ENCODE measurements at regions not wholly inside any gene's neighbourhood (a gene's known extent, or its start where the extent isn't known, plus 50 kb on each side); places are given as distances from the start of the nearest gene placed in this dataset.

DNA sequence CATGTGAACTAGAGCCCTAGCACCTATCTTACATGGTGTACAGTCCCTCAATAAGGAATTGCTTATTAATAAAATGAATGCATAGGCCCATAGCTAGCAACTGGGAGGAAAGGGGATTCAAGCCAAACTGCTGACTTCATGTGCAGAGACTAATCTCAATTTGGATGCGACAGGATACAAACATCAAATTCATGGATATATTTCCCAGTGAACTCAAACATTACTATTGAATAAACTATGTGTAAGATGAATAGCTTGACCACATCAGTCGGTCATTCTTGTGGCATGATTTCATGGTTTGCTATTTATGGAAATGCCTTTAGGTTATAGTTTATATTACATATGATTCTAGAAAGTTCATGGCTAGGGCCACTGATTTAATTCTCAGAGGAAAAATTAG lies 268.6 kb upstream of the SLITRK3 start (continued):
- no peak for TF ChIP-seq ZZZ3 (IDR thresholded peaks at IDR 0.05; ENCODE audit: control insufficient read depth, insufficient read length, low read depth)
- TF ChIP-seq BMI1 (IDR thresholded peaks at IDR 0.05; ENCODE audit: borderline replicate concordance): no peak
- TF ChIP-seq POLR2AphosphoS2 (IDR thresholded peaks at IDR 0.05; ENCODE audit: low read depth, low read length): no peak
- TF ChIP-seq TARDBP (IDR thresholded peaks at IDR 0.05; ENCODE audit: borderline replicate concordance): no peak
- TF ChIP-seq NFYB (IDR thresholded peaks at IDR 0.05; ENCODE audit: insufficient read depth, low read depth, low read length): no peak
- TF ChIP-seq NFYA (IDR thresholded peaks at IDR 0.05; ENCODE audit: borderline replicate concordance, low read depth, low read length): no peak
- no peak for TF ChIP-seq CHD2 (IDR thresholded peaks at IDR 0.05; ENCODE audit: borderline replicate concordance, low read depth, low read length)

DNA sequence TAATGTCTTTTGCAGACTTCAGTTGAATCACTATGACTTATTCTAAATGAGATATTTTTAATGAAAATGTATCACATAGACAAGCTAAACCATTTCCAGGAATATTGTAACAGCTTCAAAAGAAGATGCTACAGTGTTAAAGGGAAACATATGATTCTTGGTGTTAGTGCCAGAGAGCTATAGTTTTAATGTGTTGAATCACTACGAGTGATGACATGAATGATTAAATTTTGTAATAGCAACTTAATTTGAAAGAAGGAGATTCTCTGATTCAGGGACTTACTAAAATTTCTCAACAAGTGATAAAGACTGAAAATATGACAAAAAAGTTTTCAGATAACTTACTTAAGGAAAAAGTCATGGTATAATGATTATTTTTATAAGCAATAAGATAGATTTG lies 267.3 kb upstream of the SLITRK3 start:
- Histone ChIP-seq H3K79me2 (ENCODE audit: control insufficient read depth, insufficient read depth, low read length) (no peaks in the 10 kb centered on the region), H3K4me1 (ENCODE audit: control insufficient read depth, insufficient read depth, low read length) (no peaks in the 10 kb centered on the region), H3K4me3 (no peak overlapping the region), H3K9me3 (replicated peaks; ENCODE audit: control insufficient read depth, insufficient read depth, low read length) (no peaks in the 10 kb centered on the region), H3K27ac (ENCODE audit: control insufficient read depth, insufficient read depth) (no peak overlapping the region), H2AFZ (ENCODE audit: control insufficient read depth, low read depth, low read length) (no peak overlapping the region), H3K9ac (ENCODE audit: control insufficient read depth, insufficient read depth, low read length) (no peak overlapping the region), H3K27me3 (replicated peaks in 1 of 2; ENCODE audit: control insufficient read depth in 2 of 2, insufficient read depth in 2 of 2, low read length in 1 of 2) (no peaks in the 10 kb centered on the region), H3K36me3 (ENCODE audit: control insufficient read depth in 2 of 2, insufficient read depth in 2 of 2, low read length in 1 of 2) (no peaks in the 10 kb centered on the region), H4K20me1 (ENCODE audit: control insufficient read depth, insufficient read depth) (no peaks in the 10 kb centered on the region), H3K4me2 (ENCODE audit: control insufficient read depth, insufficient read depth) (no peak overlapping the region)
- DNase-seq (ENCODE audit: low read depth, low spot score) (no peak), FAIRE-seq (no peak), ATAC-seq (no peak)
- no TSS peak for BruUV-seq (replicated peaks)
- intact Hi-C loops (cut with micrococcal nuclease; ENCODE audit: unreplicated experiment) (no loop called here), in situ Hi-C loops (cut with MboI) (no loop called here)
- ChIA-PET CTCF (no interaction called here), SMC1A (ENCODE audit: uncharacterized antibody, unreplicated experiment) (interaction anchor here (1.0 kb wide), 1 partner anchor 20 kb away, joined by 3 read pairs; no protein-coding TSS in a partner anchor), POLR2A (no interaction called here), RAD21 (ENCODE audit: unreplicated experiment) (interaction anchor here (0.7 kb wide), 1 partner anchor 20 kb away, joined by 3 read pairs; no protein-coding TSS in a partner anchor)
- 0% methylated on average over 1 of the region's 1 CpG for WGBS (ENCODE audit: insufficient coverage, insufficient replicate concordance, low lambda C conversion rate, missing lambda C conversion rate)
- TF ChIP-seq MEF2B (IDR thresholded peaks at IDR 0.05; ENCODE audit: partially characterized antibody, poor library complexity, severe bottlenecking): no peak
- no peak for TF ChIP-seq HDAC2 (IDR thresholded peaks at IDR 0.05)
- TF ChIP-seq CREM (IDR thresholded peaks at IDR 0.05; ENCODE audit: low read depth): no peak
- TF ChIP-seq, protein P1, sequence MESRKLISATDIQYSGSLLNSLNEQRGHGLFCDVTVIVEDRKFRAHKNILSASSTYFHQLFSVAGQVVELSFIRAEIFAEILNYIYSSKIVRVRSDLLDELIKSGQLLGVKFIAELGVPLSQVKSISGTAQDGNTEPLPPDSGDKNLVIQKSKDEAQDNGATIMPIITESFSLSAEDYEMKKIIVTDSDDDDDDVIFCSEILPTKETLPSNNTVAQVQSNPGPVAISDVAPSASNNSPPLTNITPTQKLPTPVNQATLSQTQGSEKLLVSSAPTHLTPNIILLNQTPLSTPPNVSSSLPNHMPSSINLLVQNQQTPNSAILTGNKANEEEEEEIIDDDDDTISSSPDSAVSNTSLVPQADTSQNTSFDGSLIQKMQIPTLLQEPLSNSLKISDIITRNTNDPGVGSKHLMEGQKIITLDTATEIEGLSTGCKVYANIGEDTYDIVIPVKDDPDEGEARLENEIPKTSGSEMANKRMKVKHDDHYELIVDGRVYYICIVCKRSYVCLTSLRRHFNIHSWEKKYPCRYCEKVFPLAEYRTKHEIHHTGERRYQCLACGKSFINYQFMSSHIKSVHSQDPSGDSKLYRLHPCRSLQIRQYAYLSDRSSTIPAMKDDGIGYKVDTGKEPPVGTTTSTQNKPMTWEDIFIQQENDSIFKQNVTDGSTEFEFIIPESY (IDR thresholded peaks at IDR 0.05): no peak
- TF ChIP-seq BMI1 (IDR thresholded peaks at IDR 0.05; ENCODE audit: borderline replicate concordance): no peak
- TF ChIP-seq, protein P2, sequence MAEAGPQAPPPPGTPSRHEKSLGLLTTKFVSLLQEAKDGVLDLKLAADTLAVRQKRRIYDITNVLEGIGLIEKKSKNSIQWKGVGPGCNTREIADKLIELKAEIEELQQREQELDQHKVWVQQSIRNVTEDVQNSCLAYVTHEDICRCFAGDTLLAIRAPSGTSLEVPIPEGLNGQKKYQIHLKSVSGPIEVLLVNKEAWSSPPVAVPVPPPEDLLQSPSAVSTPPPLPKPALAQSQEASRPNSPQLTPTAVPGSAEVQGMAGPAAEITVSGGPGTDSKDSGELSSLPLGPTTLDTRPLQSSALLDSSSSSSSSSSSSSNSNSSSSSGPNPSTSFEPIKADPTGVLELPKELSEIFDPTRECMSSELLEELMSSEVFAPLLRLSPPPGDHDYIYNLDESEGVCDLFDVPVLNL (IDR thresholded peaks at IDR 0.05; ENCODE audit: low read depth, low read length): no peak
- TF ChIP-seq, protein P3, sequence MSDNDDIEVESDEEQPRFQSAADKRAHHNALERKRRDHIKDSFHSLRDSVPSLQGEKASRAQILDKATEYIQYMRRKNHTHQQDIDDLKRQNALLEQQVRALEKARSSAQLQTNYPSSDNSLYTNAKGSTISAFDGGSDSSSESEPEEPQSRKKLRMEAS (IDR thresholded peaks at IDR 0.05; ENCODE audit: low read depth, low read length): no peak
- TF ChIP-seq, protein P4, sequence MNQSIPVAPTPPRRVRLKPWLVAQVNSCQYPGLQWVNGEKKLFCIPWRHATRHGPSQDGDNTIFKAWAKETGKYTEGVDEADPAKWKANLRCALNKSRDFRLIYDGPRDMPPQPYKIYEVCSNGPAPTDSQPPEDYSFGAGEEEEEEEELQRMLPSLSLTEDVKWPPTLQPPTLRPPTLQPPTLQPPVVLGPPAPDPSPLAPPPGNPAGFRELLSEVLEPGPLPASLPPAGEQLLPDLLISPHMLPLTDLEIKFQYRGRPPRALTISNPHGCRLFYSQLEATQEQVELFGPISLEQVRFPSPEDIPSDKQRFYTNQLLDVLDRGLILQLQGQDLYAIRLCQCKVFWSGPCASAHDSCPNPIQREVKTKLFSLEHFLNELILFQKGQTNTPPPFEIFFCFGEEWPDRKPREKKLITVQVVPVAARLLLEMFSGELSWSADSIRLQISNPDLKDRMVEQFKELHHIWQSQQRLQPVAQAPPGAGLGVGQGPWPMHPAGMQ (IDR thresholded peaks at IDR 0.05; ENCODE audit: borderline replicate concordance): no peak
- no peak for TF ChIP-seq IKZF2 (IDR thresholded peaks at IDR 0.05)
- no peak for TF ChIP-seq ESRRA (IDR thresholded peaks at IDR 0.05; ENCODE audit: low read length)

Data from GM12878 (cell line).